SK-N-MC (cell line): ENCODE measurements at regions not wholly inside any gene's neighbourhood (a gene's known extent, or its start where the extent isn't known, plus 50 kb on each side); places are given as distances from the start of the nearest gene placed in this dataset.

Experiments used
- EZH2 ChIP-seq: fragments of 200-600 bp; sonication (generic); IDR thresholded peaks from one replicate; pipeline ENCODE4 v1.6.1; 2017; ENCODE audit warnings: antibody characterized with exemption
- FOXP2 ChIP-seq: optimal IDR thresholded peaks from 2 replicates; pipeline ENCODE3; 2011; ENCODE audit warnings: mild to moderate bottlenecking, moderate library complexity; ENCODE audit not compliant: insufficient read depth; ENCODE audit errors: extremely low read length, control extremely low read depth
- POLR2AphosphoS5 ChIP-seq: IDR thresholded peaks from 2 replicates; pipeline ENCODE4 v1.6.1; 2012; ENCODE audit warnings: mild to moderate bottlenecking, low read depth, low read length, borderline replicate concordance

DNA sequence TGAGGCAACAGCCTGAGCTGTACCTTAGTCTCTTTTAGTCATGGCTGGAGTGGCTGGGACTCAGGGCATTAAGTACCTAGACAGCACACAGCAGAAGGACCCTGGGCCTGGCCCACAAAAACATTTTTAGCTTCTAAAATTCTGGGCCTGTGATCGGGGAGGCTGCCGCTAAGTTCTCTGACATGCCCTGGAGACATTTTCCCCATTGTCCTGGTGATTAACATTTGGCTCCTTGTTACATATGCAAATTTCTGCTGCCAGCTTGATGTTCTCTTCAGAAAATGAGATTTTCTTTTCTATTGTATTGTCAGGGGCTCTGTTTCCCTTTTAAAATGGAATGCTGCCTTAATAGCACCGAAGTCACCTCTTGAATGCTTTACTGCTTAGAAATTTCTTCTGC is 952.4 kb downstream of the TRAM1L1 start:
- TF ChIP-seq EZH2 (no peak), POLR2AphosphoS5 (no peak), FOXP2 (no peak)
